HG02571 (cell line): ENCODE measurements at regions not wholly inside any gene's neighbourhood (a gene's known extent, or its start where the extent isn't known, plus 50 kb on each side); places are given as distances from the start of the nearest gene placed in this dataset.
"Not testable (repeated sequence)": the region's sequence is repeated elsewhere in the genome, so short reads cannot be mapped to it uniquely, and the experiment has no call there.

Experiments used
- ATAC-seq: cut with Tn5 transposase; IDR thresholded peaks from one replicate; pipeline ENCODE4 v1.9.1; 2021; ENCODE audit warnings: mild to moderate bottlenecking, moderate library complexity; ENCODE audit not compliant: unreplicated experiment

- ATAC-seq, result no peak
These were observed 91.9 kb upstream of the BCL2L14 start for GRCh38 chr12:11978726-11979384.

- no peak for ATAC-seq
These were observed 90.6 kb upstream of the BCL2L14 start for GRCh38 chr12:11980115-11980514.

GRCh38 chr12:11981121-11981733 is 89.5 kb upstream of the BCL2L14 start:
- ATAC-seq, result peak; percentile 84

- no peak for ATAC-seq
These were observed 86.3 kb upstream of the BCL2L14 start for GRCh38 chr12:11984417-11984816.

GRCh38 chr12:11986165-11986564 is 84.6 kb upstream of the BCL2L14 start:
- ATAC-seq, result no peak

- ATAC-seq, result no peak
These were observed 82.8 kb upstream of the BCL2L14 start for GRCh38 chr12:11987901-11988300.

GRCh38 chr12:11991604-11992003 is 79.1 kb upstream of the BCL2L14 start:
- no peak for ATAC-seq

- no peak for ATAC-seq
These were observed 78.2 kb upstream of the BCL2L14 start for GRCh38 chr12:11992515-11992914.

- not testable (repeated sequence) for ATAC-seq
These were observed 72.3 kb upstream of the BCL2L14 start for GRCh38 chr12:11998307-11998943.

GRCh38 chr12:11998944-11999315 is 71.8 kb upstream of the BCL2L14 start:
- ATAC-seq, result no peak

- no peak for ATAC-seq
These were observed 67.1 kb upstream of the BCL2L14 start for GRCh38 chr12:12003609-12004008.

- no peak for ATAC-seq
These were observed 66.2 kb upstream of the BCL2L14 start for GRCh38 chr12:12004524-12004923.

- ATAC-seq, result no peak
These were observed 63.6 kb upstream of the BCL2L14 start for GRCh38 chr12:12007001-12007712.

- no peak for ATAC-seq
These were observed 63.0 kb upstream of the BCL2L14 start for GRCh38 chr12:12007713-12008231.

- ATAC-seq, result no peak
These were observed 62.4 kb upstream of the BCL2L14 start for GRCh38 chr12:12008232-12008850.

GRCh38 chr12:12008931-12009611 is 61.7 kb upstream of the BCL2L14 start:
- ATAC-seq, result peak; percentile 40

- peak; percentile 10 for ATAC-seq
These were observed 60.9 kb upstream of the BCL2L14 start for GRCh38 chr12:12009749-12010276.

GRCh38 chr12:12010277-12011039 is 60.3 kb upstream of the BCL2L14 start:
- peak; percentile 46 for ATAC-seq

- ATAC-seq, result no peak
These were observed 58.9 kb upstream of the BCL2L14 start for GRCh38 chr12:12011880-12012260.
